ENCODE measurements at regions not wholly inside any gene's neighbourhood (a gene's known extent, or its start where the extent isn't known, plus 50 kb on each side); places are given as distances from the start of the nearest gene placed in this dataset.

- TF ChIP-seq JUN (IDR thresholded peaks at IDR 0.05; ENCODE audit: borderline replicate concordance, insufficient read depth, insufficient read length, low read depth) (no peak), CTCF (IDR thresholded peaks at IDR 0.05; ENCODE audit: extremely low read depth in 1 of 2, insufficient read depth in 1 of 2, low read depth in 1 of 2, low read length in 2 of 2) (no peak), POLR2A (IDR thresholded peaks at IDR 0.05; ENCODE audit: low read depth, low read length) (no peak), EZH2 (IDR thresholded peaks at IDR 0.05; ENCODE audit: borderline replicate concordance, low read depth, low read length, severe bottlenecking) (no peak), MAX (IDR thresholded peaks at IDR 0.05; ENCODE audit: insufficient read depth, insufficient read length) (no peak)
These were observed 72.6 kb upstream of the ARGLU1 start for GRCh38 chr13:106640515-106640914.
